HG03135 (cell line): ENCODE measurements at regions not wholly inside any gene's neighbourhood (a gene's known extent, or its start where the extent isn't known, plus 50 kb on each side); places are given as distances from the start of the nearest gene placed in this dataset.

Source experiments
- ATAC-seq: cut with Tn5 transposase; IDR thresholded peaks from one replicate; pipeline ENCODE4 v1.9.1; 2021; ENCODE audit warnings: mild to moderate bottlenecking, moderate library complexity; ENCODE audit not compliant: unreplicated experiment

GRCh38 chr5:57696389-57696769, 213.8 kb upstream of the ACTBL2 start:
- ATAC-seq, result no peak

DNA sequence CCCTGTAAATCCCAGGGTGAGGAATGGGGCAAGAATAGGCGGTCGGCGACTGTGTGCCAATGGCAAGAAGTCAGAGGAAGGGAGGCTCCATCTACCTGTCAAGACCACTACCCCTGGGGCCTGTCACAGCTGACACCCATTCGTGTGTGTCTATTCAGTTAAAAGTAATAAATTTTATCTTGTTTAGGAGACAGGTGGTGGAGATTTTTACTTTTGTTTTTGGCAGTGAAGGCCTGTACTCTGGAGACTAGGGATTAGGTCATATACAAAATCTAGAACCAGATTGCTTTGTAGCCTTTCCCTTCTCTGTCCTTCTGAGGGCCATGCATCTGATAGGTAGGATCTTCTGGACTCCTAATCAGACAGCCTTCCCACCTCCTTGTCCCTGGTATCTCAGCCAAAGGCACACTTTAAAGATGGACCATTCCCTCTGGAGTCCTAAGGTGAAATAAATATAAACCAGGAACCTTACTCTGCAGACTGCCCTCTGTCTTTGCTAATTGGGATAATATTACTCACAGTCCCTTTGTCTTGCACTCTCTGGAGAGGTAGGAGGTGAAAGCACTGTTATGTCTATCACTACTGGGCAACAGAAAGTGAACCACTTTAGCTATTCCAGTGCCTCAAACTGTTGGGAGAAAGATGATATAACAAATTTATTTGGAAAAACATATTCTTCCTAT, 213.2 kb upstream of the ACTBL2 start:
- ATAC-seq, result no peak

DNA sequence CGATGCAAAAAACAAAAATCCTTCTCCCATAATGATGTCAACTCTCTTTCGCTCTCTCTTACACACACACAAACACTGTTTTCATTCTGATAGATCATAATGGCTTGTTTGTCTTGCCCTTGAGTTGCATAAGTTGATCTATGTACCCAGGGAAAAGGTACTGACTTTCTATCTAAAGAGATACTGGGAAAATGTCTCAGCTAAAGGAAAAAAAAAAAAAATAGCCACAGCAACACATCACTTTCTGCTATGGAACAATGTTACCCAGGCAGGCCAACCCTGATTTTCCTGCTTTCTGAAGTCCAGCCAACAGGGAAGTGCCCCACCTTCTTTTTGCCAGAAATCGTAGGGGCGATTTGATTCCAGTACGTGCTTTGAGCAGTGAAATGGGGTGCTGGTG, 212.6 kb upstream of the ACTBL2 start:
- ATAC-seq, result no peak

DNA sequence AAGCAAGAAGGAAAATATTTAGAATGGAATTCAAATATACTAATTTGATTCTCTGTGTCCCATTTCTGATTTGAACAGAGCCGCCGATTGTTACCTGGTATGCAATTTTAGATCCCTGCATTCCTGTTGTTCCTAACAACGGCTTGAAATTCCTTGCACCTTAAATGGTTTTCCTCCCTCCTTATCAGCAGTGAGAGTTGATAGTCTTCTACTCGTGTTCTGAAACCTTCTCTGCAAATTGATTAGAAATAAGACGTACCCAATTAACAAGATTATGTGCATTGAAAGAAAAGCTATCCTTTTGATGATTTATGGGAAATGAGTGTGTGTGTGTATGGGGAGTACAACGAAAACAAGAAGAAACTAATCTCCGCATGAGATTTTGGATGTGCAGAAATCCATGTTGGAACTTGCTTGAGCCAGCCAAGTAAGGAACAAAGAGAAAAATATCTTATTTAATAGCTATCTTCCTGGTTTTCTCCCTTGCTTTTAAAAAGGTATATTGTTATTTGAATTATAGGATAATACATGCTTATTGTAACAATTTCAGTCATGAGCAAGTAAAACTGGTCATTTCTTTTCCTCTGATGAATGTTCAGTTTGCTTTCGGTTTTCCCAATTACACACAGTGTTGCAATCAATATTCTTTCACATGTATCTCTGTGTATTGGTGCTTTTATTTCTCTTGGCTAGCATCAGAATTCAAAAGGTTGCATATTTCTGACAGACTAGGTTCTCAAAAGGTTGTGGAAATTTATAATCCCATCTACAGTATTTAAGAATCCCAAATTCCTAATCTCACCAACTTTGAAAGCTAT, 211.1 kb upstream of the ACTBL2 start:
- ATAC-seq, result no peak

- no peak for ATAC-seq
Measured at GRCh38 chr5:57692582-57693487, 210.2 kb upstream of the ACTBL2 start.

GRCh38 chr5:57690724-57691123, 208.1 kb upstream of the ACTBL2 start:
- ATAC-seq, result no peak

DNA sequence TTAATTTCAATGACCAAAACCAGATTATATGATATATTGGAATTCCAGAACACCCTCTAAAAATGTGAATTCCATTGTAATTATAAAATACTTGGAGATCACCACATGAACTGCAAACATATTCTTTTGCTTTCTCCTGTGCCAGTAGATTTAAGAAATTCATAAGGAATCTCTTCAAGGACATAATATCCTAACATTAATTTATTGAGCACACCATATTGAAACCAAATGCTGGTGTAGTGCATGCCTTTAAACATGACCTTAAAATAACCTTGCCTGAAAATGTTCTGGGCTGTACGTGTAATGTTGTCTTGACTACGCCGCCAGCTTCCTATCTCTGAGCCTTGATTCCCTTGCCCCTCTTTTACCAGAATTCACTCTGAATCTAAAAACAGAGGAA, 205.0 kb upstream of the ACTBL2 start:
- no peak for ATAC-seq

DNA sequence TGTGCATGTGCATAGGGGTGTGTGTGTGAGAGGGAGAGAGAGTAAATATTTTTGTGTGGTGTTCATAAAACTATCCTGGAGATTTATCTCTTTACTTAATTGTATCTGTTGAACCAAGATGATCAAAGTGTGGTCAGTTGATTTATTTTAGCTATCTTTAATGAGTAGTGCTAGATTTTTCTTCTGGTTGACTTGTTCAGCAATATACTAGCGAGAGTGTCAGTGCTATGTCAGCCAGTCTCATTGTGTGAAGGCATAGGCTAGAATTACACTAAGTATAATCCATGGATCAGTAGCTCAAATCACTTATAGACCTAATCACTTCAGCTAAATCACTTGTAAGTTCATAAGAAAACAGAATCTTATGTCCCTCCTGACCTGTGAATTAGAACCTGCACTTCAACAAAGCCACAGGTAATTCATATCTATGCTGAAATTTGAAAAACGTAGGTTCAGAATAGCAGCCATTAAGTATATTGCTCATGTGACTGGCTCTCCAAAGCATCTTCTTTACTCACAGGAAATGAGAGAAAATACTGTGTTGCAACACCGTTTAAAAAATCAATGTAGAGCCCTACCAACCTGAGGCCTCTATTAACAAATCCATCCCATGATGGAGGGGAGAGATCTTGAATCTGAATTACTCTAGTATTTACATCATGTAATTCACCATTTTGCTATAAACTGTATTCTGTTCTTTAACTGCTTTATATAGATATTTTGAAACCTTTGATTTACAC, 203.1 kb upstream of the ACTBL2 start:
- no peak for ATAC-seq

- ATAC-seq, result no peak
Measured at GRCh38 chr5:57684299-57684702, 201.7 kb upstream of the ACTBL2 start.

- no peak for ATAC-seq
Measured at GRCh38 chr5:57683036-57683630, 200.5 kb upstream of the ACTBL2 start.

DNA sequence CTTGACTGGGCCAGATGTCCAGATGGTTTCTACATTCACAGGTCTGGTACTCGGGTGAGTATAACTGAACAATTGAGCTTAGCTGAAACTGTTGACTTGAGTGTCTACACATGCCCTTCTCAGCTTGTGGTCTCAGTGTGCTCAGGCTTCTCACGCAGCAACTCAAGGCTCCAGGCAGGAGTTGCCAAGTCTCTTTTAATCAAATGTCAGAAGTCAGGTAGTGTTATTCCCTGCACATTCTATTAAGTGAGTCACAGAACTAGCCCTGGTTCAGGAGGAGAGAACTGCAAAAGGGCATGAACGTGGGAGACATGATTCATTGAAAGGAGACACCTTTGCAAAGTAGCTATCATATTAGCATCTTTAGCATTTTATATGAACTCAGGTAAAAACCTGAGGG, 199.3 kb upstream of the ACTBL2 start:
- ATAC-seq, result no peak

- ATAC-seq, result no peak
Measured at GRCh38 chr5:57680686-57681085, 198.1 kb upstream of the ACTBL2 start.

DNA sequence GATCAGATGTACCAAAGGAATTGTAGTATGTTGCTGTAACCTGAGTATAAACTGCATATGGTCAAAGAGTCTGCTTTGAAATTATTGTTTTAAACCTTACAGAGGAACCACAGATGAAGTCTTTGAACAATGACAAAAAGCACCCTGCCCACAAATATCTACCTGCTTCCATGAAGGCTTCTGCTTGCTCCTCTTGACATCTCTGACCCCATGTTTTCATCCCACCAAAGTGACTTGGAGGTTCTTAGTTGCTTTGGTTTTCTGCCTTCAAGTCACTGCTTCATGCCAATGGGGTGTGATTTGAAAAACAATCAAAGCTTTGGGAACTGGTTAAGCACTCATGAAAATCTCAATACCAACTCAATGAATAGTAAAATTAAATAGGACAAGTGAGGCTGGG, 194.6 kb upstream of the ACTBL2 start:
- no peak for ATAC-seq

DNA sequence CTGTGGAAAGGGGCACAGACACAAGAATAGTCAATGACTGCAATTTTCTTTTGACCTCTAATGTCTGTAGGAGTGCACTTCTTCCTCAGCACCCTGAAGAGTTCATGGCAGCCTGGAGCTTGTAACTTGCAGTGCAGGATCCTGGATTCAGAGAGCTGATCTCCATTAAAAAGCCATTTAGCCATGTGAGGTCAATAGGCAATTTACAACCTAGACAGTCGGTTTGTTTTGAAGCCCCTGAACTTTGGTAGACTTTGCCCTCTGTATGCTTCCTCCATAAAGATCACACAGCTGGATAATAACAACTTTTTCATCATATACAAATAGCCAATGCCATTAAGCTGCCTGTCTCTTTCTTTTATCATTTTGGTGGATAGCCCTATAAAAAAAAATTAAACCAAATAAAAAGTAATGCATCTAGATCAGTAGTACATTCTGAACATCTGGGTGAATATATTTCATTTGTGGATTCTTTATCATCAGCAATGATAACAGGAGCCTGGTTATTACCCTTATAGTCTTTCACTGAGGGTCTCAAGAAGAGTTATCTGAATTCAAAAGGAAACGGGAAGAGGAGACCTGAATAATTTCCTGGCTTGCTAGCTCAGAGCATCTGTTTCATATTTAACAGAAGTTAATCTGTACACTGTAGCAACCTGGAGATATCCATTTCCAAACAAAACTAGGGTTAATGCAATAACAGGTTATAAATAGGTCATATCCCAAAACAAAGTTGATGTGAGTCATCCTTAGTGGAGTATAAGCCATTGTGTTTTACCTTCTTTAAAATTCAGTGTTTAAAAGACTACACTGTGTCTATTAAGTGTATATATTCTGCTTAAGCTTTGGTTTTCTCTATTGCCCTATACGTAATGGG, 193.8 kb upstream of the ACTBL2 start:
- ATAC-seq, result no peak

GRCh38 chr5:57675236-57675635, 192.6 kb upstream of the ACTBL2 start:
- no peak for ATAC-seq

DNA sequence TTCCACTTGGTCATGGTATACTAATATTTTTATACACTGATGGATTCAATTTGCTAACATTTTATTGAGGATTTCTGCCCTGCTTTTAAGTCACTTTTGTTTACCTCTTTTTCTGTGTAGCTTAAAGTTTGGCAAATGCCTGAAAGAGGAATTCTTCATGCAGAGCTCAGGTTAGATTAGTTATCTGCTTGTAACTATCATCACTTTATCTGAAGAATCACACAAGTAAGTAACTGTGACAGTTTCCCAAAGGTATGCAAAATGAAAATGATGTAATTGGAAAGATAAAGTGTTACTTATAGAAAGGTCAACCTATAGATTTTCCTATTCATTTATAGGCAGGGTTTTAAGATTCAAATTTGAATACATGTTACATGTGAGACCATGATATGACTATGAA, 188.8 kb upstream of the ACTBL2 start:
- no peak for ATAC-seq

DNA sequence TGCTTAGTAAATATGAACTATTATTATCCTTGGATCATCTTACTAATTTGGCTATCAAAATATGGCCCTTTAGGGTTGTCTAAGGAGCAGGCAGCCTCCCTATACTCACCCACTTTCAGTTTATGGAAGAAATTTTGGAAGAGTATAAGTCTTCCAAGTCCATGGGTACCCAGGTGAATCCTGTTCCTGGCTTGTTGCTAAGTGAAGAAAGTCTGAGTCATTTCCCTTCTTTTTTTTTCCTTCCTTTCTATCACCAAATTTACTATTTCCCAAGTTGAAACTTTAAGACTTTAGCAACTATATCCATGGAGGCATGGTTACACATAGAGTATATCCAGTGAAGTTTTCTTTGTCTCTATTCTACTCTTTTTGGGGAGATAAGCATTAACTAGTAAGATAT, 184.0 kb upstream of the ACTBL2 start:
- no peak for ATAC-seq

GRCh38 chr5:57665146-57665936, 182.7 kb upstream of the ACTBL2 start:
- no peak for ATAC-seq

GRCh38 chr5:57664700-57665099, 182.1 kb upstream of the ACTBL2 start:
- ATAC-seq, result no peak
